ENCODE measurements at regions not wholly inside any gene's neighbourhood (a gene's known extent, or its start where the extent isn't known, plus 50 kb on each side); places are given as distances from the start of the nearest gene placed in this dataset.

GRCh38 chr13:107847406-107847805 lies 367.9 kb downstream of the LIG4 start:
- H3K27ac ChIP-seq (ENCODE audit: low read depth, low read length), result no peak overlapping the region
- CTCF ChIA-PET, result no interaction called here
- no peak overlapping the region for H3K4me3 ChIP-seq (ENCODE audit: low read depth, low read length)
- TF ChIP-seq CTCF (IDR thresholded peaks at IDR 0.05; ENCODE audit: low read depth, low read length), result no peak
- POLR2A ChIA-PET, result no interaction called here
- no peak for DNase-seq (ENCODE audit: low read depth, low spot score)
- H3K27me3 ChIP-seq (ENCODE audit: control insufficient read depth, insufficient read depth, low read length), result no peaks in the 10 kb centered on the region
- no peaks in the 10 kb centered on the region for H3K9me3 ChIP-seq (ENCODE audit: control insufficient read depth, insufficient read depth, low read length)

- no peak for DNase-seq (ENCODE audit: low read depth, low spot score)
- Histone ChIP-seq H3K4me3 (ENCODE audit: low read depth, low read length) (no peak overlapping the region), H3K9me3 (ENCODE audit: control insufficient read depth, insufficient read depth, low read length) (no peaks in the 10 kb centered on the region), H3K27ac (ENCODE audit: low read depth, low read length) (no peak overlapping the region), H3K27me3 (ENCODE audit: control insufficient read depth, insufficient read depth, low read length) (no peaks in the 10 kb centered on the region)
- CTCF ChIA-PET, result no interaction called here
- POLR2A ChIA-PET, result no interaction called here
- TF ChIP-seq CTCF (IDR thresholded peaks at IDR 0.05; ENCODE audit: low read depth, low read length), result no peak
These were observed 368.7 kb downstream of the LIG4 start for GRCh38 chr13:107846642-107847041.

GRCh38 chr13:107845911-107846310 lies 369.4 kb downstream of the LIG4 start:
- TF ChIP-seq CTCF (IDR thresholded peaks at IDR 0.05; ENCODE audit: low read depth, low read length), result no peak
- no peak overlapping the region for H3K4me3 ChIP-seq (ENCODE audit: low read depth, low read length)
- CTCF ChIA-PET, result no interaction called here
- H3K9me3 ChIP-seq (ENCODE audit: control insufficient read depth, insufficient read depth, low read length), result no peaks in the 10 kb centered on the region
- H3K27ac ChIP-seq (ENCODE audit: low read depth, low read length), result no peak overlapping the region
- no peaks in the 10 kb centered on the region for H3K27me3 ChIP-seq (ENCODE audit: control insufficient read depth, insufficient read depth, low read length)
- POLR2A ChIA-PET, result no interaction called here
- no peak for DNase-seq (ENCODE audit: low read depth, low spot score)

GRCh38 chr13:107843681-107844080 lies 371.7 kb downstream of the LIG4 start:
- H3K27me3 ChIP-seq (ENCODE audit: control insufficient read depth, insufficient read depth, low read length), result no peaks in the 10 kb centered on the region
- ChIA-PET POLR2A (no interaction called here), CTCF (interaction anchor here (0.6 kb wide), 1 partner anchor 341 kb away, joined by 4 read pairs; no protein-coding TSS in a partner anchor)
- no peaks in the 10 kb centered on the region for H3K9me3 ChIP-seq (ENCODE audit: control insufficient read depth, insufficient read depth, low read length)
- no peak overlapping the region for H3K4me3 ChIP-seq (ENCODE audit: low read depth, low read length)
- no peak for TF ChIP-seq CTCF (IDR thresholded peaks at IDR 0.05; ENCODE audit: low read depth, low read length)
- no peak for DNase-seq (ENCODE audit: low read depth, low spot score)
- H3K27ac ChIP-seq (ENCODE audit: low read depth, low read length), result no peak overlapping the region

- Histone ChIP-seq H3K9me3 (ENCODE audit: control insufficient read depth, insufficient read depth, low read length) (no peaks in the 10 kb centered on the region), H3K4me3 (ENCODE audit: low read depth, low read length) (no peak overlapping the region), H3K27ac (ENCODE audit: low read depth, low read length) (no peak overlapping the region), H3K27me3 (ENCODE audit: control insufficient read depth, insufficient read depth, low read length) (no peaks in the 10 kb centered on the region)
- ChIA-PET CTCF (no interaction called here), POLR2A (no interaction called here)
- no peak for DNase-seq (ENCODE audit: low read depth, low spot score)
- TF ChIP-seq CTCF (IDR thresholded peaks at IDR 0.05; ENCODE audit: low read depth, low read length), result no peak
These were observed 372.1 kb downstream of the LIG4 start for GRCh38 chr13:107843281-107843680.
